ENCODE measurements at regions not wholly inside any gene's neighbourhood (a gene's known extent, or its start where the extent isn't known, plus 50 kb on each side); places are given as distances from the start of the nearest gene placed in this dataset.
A peak's percentile ranks its signal among the peaks of the same experiment; 100 is the strongest.

DNA sequence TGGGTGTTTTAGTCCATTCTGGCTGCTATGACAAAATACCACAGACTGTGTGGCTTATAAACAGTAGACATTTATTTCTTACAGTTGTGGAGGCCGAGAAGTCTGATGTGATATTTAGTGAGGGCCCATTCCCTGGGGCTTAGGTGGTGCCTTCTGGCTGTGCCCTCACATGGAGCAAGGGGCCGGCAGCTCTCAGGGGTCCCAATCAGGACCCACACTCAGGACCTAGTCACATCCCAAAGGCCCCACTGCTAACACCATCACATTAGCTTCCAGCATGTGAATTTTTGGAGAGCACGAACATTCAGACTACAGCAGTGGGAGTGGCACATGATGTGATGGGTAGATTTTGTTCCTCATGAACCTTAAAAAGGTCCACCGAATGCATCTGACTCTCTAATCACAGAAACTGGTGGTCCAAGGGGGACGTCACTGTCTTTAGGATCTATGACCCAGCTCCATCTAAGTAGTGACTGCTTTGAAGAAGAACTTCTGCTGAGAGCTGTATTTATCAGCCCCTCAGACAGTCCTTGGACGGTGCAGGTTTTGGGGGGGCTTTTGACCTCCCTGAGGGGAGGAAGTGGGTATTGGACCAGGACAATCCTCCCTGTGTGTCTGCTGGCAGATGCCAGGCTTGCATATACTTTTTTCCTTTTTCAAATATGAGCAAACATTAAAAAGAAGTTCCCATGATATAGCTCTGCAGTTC, 154.5 kb upstream of the ZNF32 start:
- no peak for DNase-seq

DNA sequence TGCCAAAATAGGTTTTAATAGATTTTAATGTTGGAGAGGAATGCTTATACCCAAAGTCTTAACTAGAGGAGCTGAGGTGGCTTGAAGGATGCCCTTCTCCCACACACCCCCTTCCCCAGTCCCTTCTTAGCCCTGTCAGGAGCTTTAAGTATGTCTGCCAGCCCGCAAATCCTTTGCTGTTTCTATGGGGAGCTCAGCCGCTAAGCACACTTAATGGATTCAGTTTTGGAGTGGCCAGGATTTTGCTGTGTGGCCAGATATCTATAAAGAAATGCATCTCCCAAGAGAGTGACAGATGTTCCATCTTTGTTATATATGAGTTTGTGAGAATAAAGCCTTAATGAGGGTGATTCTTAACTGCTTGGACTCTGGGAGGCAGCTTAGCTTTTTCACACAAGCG, 152.9 kb upstream of the ZNF32 start:
- no peak for DNase-seq

DNA sequence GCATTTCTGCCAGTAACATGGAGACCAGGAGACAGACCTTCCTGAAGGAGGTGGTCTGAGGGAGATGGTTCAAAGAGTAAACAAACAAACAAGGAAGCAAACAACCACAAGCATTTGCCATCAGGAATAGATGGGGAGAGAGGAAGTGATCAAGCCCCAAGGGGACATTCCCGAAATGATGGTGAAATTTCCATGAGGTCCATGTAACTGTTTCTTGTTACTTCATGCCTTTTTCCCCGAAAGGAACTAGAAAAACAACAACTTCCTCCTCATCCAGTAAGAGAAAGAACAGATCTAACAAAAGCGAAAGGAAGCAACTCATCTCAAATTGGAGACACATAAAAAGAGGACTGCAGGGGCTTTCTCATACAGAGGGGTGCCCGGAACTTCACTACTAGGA, 152.5 kb upstream of the ZNF32 start:
- DNase-seq: no peak

DNA sequence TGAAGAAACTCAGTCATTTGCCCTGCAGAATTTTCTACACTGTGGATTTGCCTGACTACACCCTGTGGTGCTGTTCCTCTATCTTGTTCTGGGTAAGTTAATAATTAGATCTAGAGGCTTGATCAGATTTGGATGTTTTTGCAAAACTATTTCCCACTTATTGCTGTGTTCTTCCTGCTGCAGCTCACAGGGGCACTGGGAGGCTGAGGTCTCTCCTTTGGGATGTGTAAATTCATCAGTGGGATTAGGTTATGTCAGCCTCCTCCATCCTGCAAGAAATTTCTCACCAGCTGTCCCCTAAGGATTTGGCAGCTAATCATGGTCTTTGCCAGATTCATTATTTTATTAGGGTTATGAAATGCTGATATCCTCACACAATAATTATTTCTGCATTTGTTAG, 148.1 kb upstream of the ZNF32 start:
- no peak for DNase-seq

DNA sequence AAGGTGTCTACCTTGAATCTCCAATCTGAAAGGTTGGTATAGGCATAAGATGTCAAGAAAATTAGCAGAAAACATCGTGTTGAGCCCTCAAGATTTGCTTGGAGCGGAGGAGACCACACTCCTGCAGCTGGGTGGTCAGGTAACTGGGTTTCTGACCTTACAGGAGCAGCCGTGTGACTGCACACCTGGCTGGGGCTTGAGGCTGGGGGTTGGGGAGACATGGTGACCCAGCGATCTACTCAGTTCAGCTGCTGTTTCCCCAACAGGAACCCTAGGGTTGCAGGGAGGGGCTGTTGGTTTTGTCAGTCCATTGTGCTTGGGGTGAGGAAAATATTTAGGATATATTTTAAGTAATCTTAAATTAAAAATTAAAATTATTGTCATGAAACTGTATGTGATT, 147.0 kb upstream of the ZNF32 start:
- DNase-seq: no peak

DNA sequence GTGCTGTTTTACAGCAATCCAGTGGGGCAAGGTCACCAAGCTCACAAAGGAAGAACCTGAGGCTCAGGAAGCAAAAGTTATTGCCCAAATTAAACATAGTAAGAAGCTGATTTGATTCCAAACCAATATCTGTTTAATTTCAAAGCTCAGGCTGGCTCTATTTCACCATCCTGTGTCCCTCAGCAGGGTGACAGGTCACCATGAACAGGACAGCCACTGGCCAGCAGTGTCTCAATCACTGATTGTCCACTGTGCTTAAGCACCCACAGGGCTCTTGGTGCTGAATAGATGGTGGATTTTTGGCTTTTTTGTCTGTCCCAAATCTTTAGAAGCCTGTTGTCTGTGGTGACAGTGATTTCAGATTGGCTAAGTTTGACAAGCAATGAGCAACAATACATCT, 146.4 kb upstream of the ZNF32 start:
- no peak for DNase-seq

DNA sequence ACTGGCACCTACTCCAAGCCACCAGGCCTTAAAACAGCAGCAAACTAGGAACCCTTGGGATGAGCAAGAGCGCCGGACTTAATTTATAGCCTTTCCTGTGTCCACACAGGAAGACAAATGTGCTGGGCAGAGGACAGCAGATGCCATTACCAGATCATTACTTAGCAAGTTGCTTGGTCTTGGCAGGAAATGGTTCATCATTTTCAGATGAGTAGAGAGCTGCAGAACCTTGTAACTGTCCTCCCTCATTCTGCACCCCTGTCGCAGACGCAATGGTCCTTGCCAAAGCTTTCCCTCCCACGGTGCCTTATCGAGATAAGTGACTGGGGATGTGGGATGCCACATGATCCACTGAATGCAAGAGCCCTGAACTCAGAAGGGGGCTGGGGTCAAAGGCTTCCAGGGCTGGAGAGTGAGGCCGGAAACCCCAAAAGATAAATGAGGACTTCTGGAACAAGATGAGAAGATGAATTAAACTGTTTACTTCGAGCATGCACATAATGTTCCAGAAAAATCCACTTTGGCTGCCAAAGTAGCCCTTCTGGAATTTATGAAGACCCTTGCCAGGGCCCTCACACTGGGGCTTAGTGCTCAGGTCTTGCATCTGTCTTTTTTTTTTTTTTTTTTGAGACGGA, 145.6 kb upstream of the ZNF32 start:
- DNase-seq: peak; percentile 29

DNA sequence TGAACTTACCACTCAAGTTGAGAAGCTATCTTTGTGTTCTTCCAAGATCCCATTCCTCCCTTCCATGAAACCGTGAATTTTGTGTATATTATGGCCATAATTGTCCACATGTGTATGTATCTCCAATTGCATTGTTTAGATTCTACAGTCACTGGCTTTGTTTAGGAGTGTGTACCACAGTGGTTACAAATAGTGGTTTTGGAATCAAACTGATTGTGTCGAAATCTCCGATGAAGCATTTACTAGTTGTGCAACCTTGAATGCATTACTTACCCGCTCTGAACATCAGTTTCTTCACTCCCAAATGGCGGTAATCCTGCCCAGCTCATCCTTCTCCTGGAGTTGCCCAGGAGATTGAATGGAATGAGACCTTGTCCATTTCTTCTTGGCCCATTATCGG, 145.0 kb upstream of the ZNF32 start:
- DNase-seq: peak; percentile 56

DNA sequence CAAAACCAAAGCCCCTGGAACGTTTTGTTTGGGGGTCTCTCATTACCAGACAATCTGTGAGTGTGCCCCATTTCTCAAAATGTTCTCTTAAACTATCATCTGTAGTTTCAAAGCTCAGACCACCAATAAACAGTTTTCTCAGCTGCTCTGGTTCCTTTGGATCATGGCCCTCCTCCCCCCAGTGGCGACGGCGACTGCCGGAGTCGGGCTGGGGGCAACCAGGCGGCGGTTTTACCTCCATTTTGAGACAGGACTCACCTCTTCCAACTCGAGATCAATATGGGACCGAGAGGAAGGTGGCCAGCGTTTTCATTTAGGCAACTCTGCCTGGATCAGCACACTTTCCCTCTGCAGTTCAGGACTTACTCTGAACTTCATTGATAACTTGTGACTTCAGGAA, 141.5 kb upstream of the ZNF32 start:
- no peak for DNase-seq

DNA sequence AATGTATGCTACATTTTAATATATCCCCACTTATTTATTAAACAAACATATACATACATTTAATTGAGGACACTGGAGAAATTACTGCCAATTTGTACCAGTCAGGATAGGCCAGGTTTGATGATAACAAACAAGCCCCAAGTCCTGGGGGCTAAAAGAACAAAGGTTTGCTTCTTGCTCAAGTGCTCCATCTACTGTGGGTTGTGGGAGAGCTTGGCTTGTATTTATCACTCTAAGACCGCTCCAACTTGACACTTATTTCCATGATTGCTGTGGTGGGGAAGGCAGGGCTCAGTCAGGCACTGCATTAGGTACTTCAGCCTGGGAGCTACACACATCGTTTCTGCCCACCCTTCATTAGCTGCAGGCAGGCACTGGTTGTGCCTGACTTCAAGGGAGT, 136.6 kb upstream of the ZNF32 start:
- DNase-seq: peak; percentile 72

DNA sequence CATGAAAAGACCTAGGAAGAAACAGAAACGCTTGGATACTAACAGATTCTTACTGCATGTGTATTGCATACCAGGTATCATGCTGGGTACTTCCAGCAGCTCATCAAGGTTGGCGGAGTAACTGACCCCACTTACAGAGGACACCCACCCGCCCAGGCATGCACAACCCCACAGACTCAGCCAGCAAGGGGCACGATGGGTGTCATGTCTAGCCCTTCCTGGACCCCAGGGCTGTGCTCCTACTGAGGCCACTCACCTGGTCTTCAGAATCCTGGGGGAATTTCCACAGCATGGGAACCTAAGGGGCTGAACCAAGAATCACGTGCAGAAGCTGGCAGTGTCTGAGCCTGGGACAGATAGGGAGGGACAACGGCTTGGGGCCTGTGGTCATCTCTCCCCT, 134.1 kb upstream of the ZNF32 start:
- DNase-seq: no peak

DNA sequence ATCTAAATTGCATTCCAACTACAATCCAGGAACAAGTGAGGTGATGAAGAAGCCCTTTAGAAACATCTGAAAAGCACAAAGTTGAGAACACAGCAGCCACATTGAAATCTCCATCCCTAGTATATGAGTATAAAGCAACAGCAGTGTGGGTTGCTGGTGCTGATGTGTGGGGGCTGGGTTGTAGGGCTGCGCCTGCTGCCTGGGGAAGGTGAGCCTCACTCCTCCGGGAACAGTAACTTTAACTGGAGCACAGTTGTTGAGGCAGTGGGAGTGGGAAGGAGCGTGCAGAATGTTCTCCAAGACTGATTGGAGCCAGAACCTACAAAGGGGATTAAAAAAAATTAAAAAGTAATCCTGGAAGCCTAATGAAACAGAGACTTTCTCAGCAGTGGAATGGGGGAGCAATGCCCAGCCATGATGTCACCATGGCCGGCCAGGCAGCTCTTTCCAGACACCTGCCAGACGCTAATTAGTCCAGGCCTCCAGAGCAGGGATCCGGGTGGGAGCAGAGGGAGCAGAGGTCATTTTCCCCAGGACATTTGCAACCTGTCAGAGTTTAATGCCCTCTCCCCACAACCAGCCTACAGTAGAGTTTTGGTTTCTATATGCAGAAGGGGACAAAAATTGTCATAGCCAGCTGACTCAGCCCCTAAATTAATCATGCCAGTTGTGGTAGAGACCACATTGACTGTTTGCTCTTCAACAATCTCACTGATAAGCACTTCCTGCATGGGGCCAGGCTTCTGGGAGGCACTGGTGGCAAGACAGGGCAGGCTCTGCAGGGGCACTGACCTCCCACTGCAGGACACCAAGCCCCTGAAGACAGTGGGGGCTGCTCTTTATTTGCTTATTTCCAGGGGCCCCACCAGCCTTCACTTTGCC, 133.0 kb upstream of the ZNF32 start:
- DNase-seq: peak; percentile 93

DNA sequence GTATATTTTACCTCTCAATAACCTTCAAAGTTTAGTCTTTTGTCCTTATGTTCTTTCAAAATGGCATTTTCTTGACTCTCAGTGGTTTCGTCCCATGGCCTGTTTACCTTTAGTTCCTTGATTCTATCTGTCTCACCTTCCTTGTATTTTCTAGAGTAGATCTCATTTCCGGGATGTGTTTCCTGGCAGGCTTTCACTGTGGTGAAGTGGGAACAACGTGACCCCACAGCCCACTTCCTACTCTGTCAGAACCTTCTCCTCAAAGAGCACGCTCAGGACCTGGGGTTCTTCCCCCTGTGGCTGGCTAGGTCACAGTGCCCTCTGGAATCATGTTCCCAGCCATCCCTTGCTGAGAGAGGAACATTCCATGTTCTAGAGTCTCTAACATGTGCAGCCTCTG, 129.9 kb upstream of the ZNF32 start:
- DNase-seq: peak; percentile 15

DNA sequence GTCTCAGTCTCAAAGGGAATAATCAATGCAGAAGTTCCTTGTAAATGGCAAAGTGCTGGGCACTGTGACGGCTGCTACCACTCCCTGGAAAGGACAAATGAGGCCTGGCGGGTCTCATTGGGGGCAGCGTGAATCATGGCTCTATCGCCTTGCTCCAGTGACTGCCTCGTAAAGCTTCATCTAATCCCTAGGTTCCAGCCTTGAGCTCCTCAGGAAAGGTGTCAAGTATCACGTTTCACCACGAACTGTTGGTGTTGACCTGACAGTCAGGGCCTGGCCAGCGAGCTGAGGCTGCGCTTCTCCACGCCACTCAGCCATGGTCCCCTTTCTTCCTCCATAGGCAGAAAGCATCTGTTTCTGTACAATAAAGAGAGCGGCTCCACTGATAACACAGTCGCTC, 126.7 kb upstream of the ZNF32 start:
- DNase-seq: no peak

DNA sequence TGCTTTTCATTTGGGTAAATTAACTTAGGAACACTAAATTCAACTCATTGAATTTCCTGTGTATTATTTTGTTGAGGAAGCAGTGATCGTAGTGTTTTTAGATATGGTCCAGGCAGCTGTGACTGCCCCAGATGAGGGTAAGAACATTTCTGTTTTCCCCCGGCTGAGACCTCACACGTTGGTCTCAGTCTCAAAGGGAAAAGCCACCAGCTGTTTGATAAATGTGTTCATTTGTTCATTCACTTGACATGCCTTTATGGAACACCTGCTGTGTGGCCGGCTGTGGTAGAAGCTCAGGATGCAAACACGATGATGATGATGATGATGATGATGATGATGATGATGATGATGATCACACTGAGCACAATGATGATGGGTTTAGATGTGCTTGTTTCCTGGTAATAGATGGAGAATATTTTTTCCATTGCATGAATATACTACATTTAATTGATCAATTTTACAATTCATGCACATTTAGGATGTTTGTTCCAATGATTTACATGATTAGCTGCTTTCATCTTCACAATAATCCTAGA, 125.6 kb upstream of the ZNF32 start:
- no peak for DNase-seq

DNA sequence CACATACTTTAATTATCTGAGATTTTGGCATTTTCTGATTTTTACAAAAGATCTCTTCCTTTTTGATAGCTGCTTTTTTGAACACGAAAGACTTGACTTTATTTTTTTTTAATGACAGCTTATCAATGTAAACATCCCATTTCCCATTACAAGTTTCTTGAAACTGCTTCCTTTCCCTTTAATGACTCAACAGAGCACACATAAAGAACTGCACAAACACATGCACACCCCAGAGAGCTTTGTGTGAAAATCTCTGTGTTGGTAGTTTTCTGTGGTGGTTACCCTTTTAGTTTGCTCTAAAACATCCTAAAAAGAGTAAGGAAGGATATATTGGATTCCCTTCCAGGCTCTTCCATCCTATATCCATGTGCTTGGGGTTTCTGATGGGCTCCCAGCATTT, 125.1 kb upstream of the ZNF32 start:
- DNase-seq: no peak

DNA sequence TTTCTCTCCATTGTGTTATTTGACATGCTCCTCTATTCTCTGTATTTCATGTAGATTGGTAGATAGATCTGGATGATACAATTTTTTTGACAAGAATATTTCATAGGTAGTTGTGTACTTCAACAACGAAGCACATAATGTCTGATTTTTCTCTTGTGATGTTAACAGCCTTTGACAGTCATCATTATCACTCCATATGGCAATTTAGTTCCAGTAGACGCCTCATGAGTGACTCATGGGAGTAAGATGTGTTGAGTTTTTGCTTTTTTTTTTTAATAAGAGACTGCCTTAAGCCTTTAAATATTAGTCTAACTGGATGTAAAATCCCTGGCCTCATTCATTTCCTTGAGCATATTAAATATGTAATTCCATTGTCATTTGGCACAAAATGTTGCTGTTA, 123.5 kb upstream of the ZNF32 start:
- DNase-seq: no peak

DNA sequence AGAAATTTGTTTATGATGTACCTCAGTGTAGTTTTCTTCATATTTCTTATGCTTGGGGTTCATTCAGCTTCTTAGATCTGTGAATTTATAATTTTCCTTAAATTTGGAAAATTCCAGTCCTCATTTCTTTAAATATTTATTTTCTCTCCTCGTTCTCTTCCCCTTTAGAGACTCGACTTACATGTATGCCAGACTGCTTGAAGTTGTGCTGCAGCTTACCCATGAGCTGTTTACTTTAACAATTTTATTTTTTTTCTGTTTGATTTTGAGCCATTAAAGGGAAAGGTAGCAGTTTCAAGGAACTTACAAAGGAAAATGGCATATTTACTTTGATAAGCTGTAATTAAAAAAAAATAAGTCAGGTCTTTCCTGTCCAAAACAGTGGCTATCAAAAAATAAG, 123.0 kb upstream of the ZNF32 start:
- no peak for DNase-seq

DNA sequence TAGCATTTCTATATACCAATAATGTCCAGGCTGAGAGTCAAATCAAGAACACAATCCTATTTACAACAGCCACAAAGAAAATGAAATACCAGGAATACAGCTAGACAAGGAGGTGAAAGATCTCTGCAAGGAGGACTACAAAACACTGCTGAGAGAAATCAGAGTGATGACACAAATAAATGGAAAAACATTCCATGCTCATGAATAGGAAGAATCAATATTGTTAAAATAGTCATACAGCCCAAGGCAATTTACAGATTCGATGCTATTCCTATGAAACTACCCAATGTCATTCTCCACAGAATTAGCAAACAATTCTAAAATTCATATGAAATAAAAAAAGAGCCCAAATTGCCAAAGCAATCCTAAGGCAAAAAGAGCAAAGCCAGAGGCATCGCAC, 116.8 kb upstream of the ZNF32 start:
- no peak for DNase-seq

DNA sequence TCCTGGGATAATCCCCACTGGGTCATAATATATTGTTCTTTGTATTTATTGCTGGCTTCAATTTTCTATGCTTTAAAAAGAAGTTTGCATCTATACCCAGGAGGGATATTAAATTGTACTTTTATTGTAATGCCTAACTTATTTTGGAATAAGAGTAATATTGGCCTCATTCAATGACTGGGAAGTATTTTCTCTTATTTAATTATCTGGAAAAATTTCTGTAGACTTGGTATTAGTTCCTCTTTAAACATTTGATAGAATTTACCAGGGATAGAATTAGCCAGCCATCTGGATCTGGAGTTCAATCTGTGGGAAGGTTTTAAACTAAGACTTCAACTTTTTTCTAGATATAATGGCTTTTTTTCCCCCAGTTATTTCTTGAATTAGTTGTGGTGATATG, 115.2 kb upstream of the ZNF32 start:
- no peak for DNase-seq

DNA sequence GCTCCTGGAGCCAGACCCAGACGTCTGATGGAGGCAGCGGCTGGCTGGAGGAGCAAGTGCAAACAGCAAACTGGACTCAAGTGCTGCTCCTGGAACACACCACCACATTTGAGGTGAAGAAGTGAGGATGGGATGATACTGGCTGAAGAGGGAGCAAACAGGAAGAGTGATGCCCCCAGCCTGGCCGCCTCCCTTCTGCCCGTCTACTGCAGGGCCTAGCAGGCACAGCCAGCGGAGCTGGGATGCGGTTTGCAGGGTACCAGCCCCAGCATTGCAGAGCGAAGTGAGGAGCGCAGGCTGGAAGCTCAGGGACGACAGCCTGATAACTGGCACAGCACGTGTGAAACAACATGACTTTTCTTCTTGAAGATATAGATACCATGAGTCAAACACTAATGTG, 111.8 kb upstream of the ZNF32 start:
- DNase-seq: no peak

DNA sequence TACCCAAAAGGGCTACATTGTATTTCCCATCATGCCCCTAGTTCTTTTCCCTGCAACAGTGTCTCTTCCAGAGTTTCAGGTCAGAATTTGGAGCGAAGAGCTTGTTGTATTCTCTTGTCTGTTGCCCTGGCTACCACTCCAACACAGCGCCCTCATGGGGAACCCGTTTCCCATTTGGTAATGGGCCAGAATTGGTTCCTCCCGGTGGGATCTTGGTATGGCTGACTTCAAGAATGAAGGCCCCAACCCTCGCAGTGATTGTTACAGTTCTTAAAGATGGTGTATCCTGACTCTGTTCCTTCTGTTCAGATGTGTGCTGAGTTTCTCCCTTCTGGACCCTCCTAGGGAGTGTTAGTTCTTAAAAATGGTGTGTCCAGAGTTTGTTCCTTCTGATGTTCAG, 110.5 kb upstream of the ZNF32 start:
- no peak for DNase-seq

DNA sequence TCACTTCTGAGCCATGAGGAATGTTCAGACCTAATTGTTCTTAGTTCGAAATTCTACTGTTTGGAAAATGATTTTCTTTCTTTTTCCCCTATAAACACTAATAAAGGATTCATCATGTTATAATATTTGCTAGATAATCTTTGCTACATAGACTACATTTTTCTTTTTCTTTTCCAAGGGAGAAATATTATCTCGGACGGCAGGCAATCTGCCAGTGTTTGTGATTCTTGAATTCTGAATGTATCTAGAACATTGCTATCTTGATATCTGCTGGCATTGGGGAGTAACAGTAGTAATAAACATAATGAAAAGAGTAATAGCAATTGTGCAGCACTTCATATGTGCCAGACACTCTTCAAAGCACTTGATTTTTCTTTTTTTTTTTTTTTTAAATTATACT, 107.7 kb upstream of the ZNF32 start:
- DNase-seq: no peak

Measured in hematopoietic multipotent progenitor cell treated with erythropoietin and hydrocortisone succinate and interleukin-3 and kit ligand, for 4 days (in vitro differentiated cells).